ENCODE measurements at regions not wholly inside any gene's neighbourhood (a gene's known extent, or its start where the extent isn't known, plus 50 kb on each side); places are given as distances from the start of the nearest gene placed in this dataset.

DNA sequence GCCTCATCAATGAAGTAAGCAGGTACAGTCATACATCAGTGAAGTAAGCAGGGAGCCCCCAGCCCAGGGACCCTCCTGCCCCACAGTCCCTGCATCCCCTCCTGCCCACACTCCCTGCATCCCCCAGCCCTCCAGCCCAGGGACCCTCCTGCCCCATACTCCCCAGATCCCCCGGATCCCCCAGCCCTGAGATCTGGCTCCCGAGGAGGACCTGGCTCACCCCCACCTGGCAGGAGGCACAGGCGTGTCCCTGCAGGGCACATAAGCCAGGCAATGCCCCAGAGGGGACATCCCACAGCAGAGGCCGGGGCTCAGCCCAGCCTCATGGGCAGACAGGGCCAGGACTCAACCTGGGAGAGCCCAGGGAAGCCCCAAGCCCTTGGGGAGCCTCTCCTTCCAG lies 53.6 kb upstream of the TPM4 start:
- H3K4me1 ChIP-seq (ENCODE audit: insufficient read depth, low read length): no peaks in the 10 kb centered on the region
- H3K4me3 ChIP-seq (ENCODE audit: insufficient read depth, low read length): no peak overlapping the region
- DNase-seq (ENCODE audit: insufficient read length, low spot score, missing footprints): peak; percentile 53
- no peaks in the 10 kb centered on the region for H3K79me2 ChIP-seq (ENCODE audit: insufficient read depth, low read length)
- no peaks in the 10 kb centered on the region for H4K20me1 ChIP-seq (ENCODE audit: insufficient read depth, low read length)
- no peaks in the 10 kb centered on the region for H3K9me3 ChIP-seq (ENCODE audit: low read depth, low read length)
- no peaks in the 10 kb centered on the region for H3K27me3 ChIP-seq (ENCODE audit: insufficient read depth, low read length)
- no peak overlapping the region for H3K4me2 ChIP-seq (ENCODE audit: insufficient read depth, low read length)
- no peak overlapping the region for H3K27ac ChIP-seq (ENCODE audit: low read depth, low read length)
- no peaks in the 10 kb centered on the region for H3K36me3 ChIP-seq (ENCODE audit: insufficient read depth, low read length)
- TF ChIP-seq, protein P1, sequence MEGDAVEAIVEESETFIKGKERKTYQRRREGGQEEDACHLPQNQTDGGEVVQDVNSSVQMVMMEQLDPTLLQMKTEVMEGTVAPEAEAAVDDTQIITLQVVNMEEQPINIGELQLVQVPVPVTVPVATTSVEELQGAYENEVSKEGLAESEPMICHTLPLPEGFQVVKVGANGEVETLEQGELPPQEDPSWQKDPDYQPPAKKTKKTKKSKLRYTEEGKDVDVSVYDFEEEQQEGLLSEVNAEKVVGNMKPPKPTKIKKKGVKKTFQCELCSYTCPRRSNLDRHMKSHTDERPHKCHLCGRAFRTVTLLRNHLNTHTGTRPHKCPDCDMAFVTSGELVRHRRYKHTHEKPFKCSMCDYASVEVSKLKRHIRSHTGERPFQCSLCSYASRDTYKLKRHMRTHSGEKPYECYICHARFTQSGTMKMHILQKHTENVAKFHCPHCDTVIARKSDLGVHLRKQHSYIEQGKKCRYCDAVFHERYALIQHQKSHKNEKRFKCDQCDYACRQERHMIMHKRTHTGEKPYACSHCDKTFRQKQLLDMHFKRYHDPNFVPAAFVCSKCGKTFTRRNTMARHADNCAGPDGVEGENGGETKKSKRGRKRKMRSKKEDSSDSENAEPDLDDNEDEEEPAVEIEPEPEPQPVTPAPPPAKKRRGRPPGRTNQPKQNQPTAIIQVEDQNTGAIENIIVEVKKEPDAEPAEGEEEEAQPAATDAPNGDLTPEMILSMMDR (IDR thresholded peaks at IDR 0.05; ENCODE audit: extremely low read depth, low read depth, low read length): no peak
- no peak overlapping the region for H2AFZ ChIP-seq (ENCODE audit: low read length)

- Histone ChIP-seq H3K27ac (ENCODE audit: low read depth, low read length) (no peak overlapping the region), H3K79me2 (ENCODE audit: insufficient read depth, low read length) (no peaks in the 10 kb centered on the region), H4K20me1 (ENCODE audit: insufficient read depth, low read length) (no peaks in the 10 kb centered on the region), H3K4me1 (ENCODE audit: insufficient read depth, low read length) (no peaks in the 10 kb centered on the region), H3K4me2 (ENCODE audit: insufficient read depth, low read length) (no peak overlapping the region), H3K36me3 (ENCODE audit: insufficient read depth, low read length) (no peaks in the 10 kb centered on the region), H3K9me3 (ENCODE audit: low read depth, low read length) (no peaks in the 10 kb centered on the region), H3K27me3 (ENCODE audit: insufficient read depth, low read length) (no peaks in the 10 kb centered on the region), H2AFZ (ENCODE audit: low read length) (no peak overlapping the region), H3K4me3 (ENCODE audit: insufficient read depth, low read length) (no peak overlapping the region)
- DNase-seq (ENCODE audit: insufficient read length, low spot score, missing footprints): peak; percentile 65
- TF ChIP-seq, protein P1 (IDR thresholded peaks at IDR 0.05; ENCODE audit: extremely low read depth, low read depth, low read length): no peak
Observed at GRCh38 chr19:16023146-16023915, 53.0 kb upstream of the TPM4 start.

GRCh38 chr19:16024266-16025107 lies 51.8 kb upstream of the TPM4 start:
- TF ChIP-seq, protein P1 (IDR thresholded peaks at IDR 0.05; ENCODE audit: extremely low read depth, low read depth, low read length): no peak
- Histone ChIP-seq H3K27ac (ENCODE audit: low read depth, low read length) (no peak overlapping the region), H3K27me3 (ENCODE audit: insufficient read depth, low read length) (no peaks in the 10 kb centered on the region), H3K9me3 (ENCODE audit: low read depth, low read length) (no peaks in the 10 kb centered on the region), H3K4me3 (ENCODE audit: insufficient read depth, low read length) (no peak overlapping the region), H4K20me1 (ENCODE audit: insufficient read depth, low read length) (no peaks in the 10 kb centered on the region), H3K36me3 (ENCODE audit: insufficient read depth, low read length) (no peaks in the 10 kb centered on the region), H2AFZ (ENCODE audit: low read length) (no peak overlapping the region), H3K79me2 (ENCODE audit: insufficient read depth, low read length) (no peaks in the 10 kb centered on the region), H3K4me1 (ENCODE audit: insufficient read depth, low read length) (no peaks in the 10 kb centered on the region), H3K4me2 (ENCODE audit: insufficient read depth, low read length) (no peak overlapping the region)
- DNase-seq (ENCODE audit: insufficient read length, low spot score, missing footprints): peak; percentile 70

All from osteoblast (primary cell).